Skeletal muscle tissue (tissue), 3 donors: ENCODE measurements at regions not wholly inside any gene's neighbourhood (a gene's known extent, or its start where the extent isn't known, plus 50 kb on each side); places are given as distances from the start of the nearest gene placed in this dataset.

Experiments used
- H3K27ac ChIP-seq: one replicate; pipeline ENCODE4 v1.7.0; 2013; ENCODE audit warnings: mild to moderate bottlenecking, low read depth, low read length, inconsistent platforms
- H3K27me3 ChIP-seq, 3 donors: one replicate each; pipeline ENCODE4 v1.7.0; 2013; ENCODE audit warnings: low read length in 3 of 3; ENCODE audit not compliant: control insufficient read depth in 3 of 3, insufficient read depth in 3 of 3
- H3K36me3 ChIP-seq, 3 donors: one replicate each; pipeline ENCODE4 v1.7.0; 2013; ENCODE audit warnings: low read length in 3 of 3; ENCODE audit not compliant: control insufficient read depth in 3 of 3, insufficient read depth in 3 of 3
- H3K4me1 ChIP-seq, 3 donors: one replicate each; pipeline ENCODE4 v1.7.0; 2013; ENCODE audit warnings: low read length in 3 of 3, mild to moderate bottlenecking in 3 of 3; ENCODE audit not compliant: control insufficient read depth in 3 of 3, insufficient read depth in 3 of 3
- H3K4me3 ChIP-seq, 3 donors: one replicate each; pipeline ENCODE4 v1.7.0; 2013; ENCODE audit warnings: low read length in 3 of 3
- H3K9ac ChIP-seq, 3 donors: one replicate each; pipeline ENCODE4 v1.7.0; 2013; ENCODE audit warnings: low read length in 3 of 3, mild to moderate bottlenecking in 3 of 3, moderate library complexity in 2 of 3, low read depth in 1 of 3
- H3K9me3 ChIP-seq, 3 donors: one replicate each; pipeline ENCODE4 v1.7.0; 2013; ENCODE audit warnings: low read length in 3 of 3; ENCODE audit not compliant: control insufficient read depth in 3 of 3
- donor health status: Osteomylitis.

- Histone ChIP-seq H3K9ac (no peak overlapping the region), H3K27ac (no peak overlapping the region), H3K9me3 (no peaks in the 10 kb centered on the region), H3K27me3 (no peaks in the 10 kb centered on the region), H3K4me1 (no peaks in the 10 kb centered on the region), H3K4me3 (no peak overlapping the region), H3K36me3 (no peaks in the 10 kb centered on the region)
Observed at GRCh38 chr5:143582176-143582575, 178.7 kb upstream of the NR3C1 start.

DNA sequence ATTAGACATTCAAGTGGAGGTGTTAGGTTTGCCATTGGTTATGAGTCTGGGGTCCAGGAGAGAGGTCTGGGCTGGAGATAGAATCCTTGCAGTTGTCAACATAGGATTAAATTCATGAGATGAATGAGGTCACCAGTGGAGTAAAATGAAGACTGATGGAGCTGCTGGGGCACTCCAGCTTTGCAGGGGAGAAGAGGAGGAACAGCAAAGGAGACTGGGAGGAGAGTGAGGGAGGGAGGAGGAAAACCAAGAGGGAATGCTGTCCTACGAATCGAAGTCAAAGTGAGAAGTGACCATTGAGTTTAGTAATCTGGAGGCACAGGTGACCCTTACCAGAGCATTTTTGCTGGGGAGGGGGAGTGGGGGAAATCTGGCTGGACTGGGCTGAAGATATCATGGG is 178.2 kb upstream of the NR3C1 start:
- no peaks in the 10 kb centered on the region for H3K4me1 ChIP-seq
- H3K36me3 ChIP-seq, result no peaks in the 10 kb centered on the region
- H3K27ac ChIP-seq, result no peak overlapping the region
- no peak overlapping the region for H3K4me3 ChIP-seq
- H3K27me3 ChIP-seq, result no peaks in the 10 kb centered on the region
- H3K9ac ChIP-seq, result no peak overlapping the region
- no peaks in the 10 kb centered on the region for H3K9me3 ChIP-seq

- no peaks in the 10 kb centered on the region for H3K4me1 ChIP-seq
Observed at GRCh38 chr5:143581147-143581546, 177.7 kb upstream of the NR3C1 start.

DNA sequence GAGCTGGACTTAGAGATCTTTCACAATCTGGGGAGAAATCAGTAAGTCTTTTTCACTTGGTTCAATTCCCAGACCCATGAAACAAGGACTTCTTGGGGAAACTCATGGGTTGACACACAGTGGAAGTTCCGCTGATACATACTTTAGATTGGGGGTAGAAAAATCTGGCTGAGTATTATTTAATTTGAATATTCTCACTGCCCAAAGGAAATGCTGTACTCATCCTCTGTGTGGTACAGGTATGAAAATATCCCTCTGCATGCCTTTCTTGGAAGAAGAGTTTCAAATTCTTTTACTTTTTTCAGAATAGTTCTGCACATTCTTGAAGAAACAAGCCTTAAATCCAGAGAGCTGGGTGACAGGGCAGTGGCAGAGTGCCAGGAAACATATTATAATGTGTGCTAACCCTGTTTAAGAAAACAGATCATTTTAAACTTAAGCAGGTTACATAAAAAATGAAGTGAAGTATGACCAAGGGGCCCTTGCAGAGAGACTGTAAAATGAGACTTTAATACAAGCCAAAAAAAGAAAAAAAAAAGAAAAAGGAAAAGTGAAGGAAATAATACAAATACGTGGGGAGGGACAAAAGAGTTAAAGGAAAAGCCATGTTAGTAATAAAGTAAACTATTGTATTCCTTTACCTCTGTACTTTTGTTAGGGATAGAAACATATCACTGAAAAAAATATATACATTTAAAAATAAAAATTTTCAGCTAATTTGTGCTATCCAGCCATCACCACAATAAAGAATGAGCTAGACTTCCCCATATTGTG is 173.4 kb upstream of the NR3C1 start:
- no peak overlapping the region for H3K9ac ChIP-seq
- H3K4me3 ChIP-seq, result no peak overlapping the region
- no peak overlapping the region for H3K27ac ChIP-seq
- H3K27me3 ChIP-seq, result no peaks in the 10 kb centered on the region
- no peaks in the 10 kb centered on the region for H3K9me3 ChIP-seq
- H3K36me3 ChIP-seq, result no peaks in the 10 kb centered on the region
- no peaks in the 10 kb centered on the region for H3K4me1 ChIP-seq

More at GRCh38 chr5:143581147-143581546, 177.7 kb upstream of the NR3C1 start:
- Histone ChIP-seq H3K27me3 (no peaks in the 10 kb centered on the region), H3K36me3 (no peaks in the 10 kb centered on the region), H3K4me3 (no peak overlapping the region), H3K9me3 (no peaks in the 10 kb centered on the region), H3K27ac (no peak overlapping the region), H3K9ac (no peak overlapping the region)

DNA sequence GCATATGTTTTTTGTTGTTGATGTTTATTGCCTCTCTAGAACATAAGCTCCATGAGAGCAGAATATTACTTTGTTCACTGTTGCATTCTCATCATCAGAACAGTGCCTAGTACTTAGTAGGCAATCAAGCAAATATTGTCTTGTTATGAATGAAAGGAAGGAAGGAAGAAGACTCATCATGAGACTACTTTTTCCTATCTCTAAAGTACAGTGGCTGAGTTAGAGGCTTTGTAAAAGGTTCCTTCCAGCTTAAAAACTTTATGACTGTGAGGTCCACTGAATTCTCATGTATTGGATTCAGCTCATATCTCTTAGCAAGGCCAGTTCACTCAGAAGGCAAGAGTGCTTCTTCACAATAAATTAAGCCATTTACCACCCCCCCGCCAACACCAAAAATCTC is 171.8 kb upstream of the NR3C1 start:
- Histone ChIP-seq H3K27ac (no peak overlapping the region), H3K9ac (no peak overlapping the region), H3K9me3 (no peaks in the 10 kb centered on the region), H3K36me3 (no peaks in the 10 kb centered on the region), H3K4me1 (no peaks in the 10 kb centered on the region), H3K4me3 (no peak overlapping the region), H3K27me3 (no peaks in the 10 kb centered on the region)

DNA sequence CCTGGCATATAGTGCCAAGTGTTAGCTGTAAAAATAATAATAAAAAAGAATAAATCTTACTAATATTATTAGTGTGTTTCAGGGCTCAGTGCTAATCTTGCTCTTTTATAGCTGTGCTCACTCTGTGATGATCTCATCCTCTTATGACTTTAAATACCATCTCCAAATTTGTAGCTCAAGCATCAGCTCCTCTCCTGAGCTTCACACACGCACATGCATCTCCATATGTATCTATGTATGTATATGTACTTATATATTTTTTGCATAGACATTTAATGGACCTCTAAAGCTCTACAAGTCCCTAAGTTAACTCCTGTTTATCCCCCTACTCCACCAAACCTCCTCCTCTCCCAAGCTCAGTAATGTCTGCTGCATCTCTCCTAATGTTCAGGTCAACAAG is 170.8 kb upstream of the NR3C1 start:
- Histone ChIP-seq H3K4me3 (no peak overlapping the region), H3K4me1 (no peaks in the 10 kb centered on the region), H3K27ac (no peak overlapping the region), H3K9ac (no peak overlapping the region), H3K9me3 (no peaks in the 10 kb centered on the region), H3K36me3 (no peaks in the 10 kb centered on the region), H3K27me3 (no peaks in the 10 kb centered on the region)

DNA sequence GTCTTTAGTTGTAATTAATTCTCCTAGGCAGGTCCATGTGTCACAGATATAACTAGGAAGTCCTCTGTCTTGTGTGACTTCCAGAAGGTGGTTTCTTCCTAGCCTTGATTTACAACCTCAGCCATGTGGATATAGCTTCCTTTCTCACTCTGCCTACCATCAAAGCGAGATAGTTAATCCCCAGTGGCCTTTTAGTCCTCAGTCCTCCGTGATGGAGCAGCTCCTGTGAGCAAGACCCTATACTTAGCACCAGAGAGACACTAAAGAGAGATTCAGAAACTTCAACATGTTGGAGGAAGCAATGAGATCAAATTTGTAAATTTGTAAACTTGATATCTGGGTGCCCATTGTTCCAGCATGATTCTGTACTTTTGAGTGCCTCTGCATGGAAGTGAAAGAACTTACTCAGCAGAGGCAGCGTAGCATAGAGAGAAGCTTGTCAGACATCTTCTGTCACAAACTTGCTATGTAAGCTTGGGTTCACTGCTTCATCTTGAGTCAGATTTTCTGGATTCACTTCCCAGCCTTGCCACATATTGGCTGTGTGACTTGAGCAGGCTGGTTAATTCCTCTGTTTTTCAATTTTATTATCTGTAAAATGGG is 170.2 kb upstream of the NR3C1 start:
- H3K9ac ChIP-seq, result no peak overlapping the region
- H3K9me3 ChIP-seq, result no peaks in the 10 kb centered on the region
- no peaks in the 10 kb centered on the region for H3K27me3 ChIP-seq
- H3K36me3 ChIP-seq, result no peaks in the 10 kb centered on the region
- H3K4me3 ChIP-seq, result no peak overlapping the region
- H3K4me1 ChIP-seq, result no peaks in the 10 kb centered on the region
- no peak overlapping the region for H3K27ac ChIP-seq

GRCh38 chr5:143572671-143573070 is 169.2 kb upstream of the NR3C1 start:
- no peaks in the 10 kb centered on the region for H3K27me3 ChIP-seq

DNA sequence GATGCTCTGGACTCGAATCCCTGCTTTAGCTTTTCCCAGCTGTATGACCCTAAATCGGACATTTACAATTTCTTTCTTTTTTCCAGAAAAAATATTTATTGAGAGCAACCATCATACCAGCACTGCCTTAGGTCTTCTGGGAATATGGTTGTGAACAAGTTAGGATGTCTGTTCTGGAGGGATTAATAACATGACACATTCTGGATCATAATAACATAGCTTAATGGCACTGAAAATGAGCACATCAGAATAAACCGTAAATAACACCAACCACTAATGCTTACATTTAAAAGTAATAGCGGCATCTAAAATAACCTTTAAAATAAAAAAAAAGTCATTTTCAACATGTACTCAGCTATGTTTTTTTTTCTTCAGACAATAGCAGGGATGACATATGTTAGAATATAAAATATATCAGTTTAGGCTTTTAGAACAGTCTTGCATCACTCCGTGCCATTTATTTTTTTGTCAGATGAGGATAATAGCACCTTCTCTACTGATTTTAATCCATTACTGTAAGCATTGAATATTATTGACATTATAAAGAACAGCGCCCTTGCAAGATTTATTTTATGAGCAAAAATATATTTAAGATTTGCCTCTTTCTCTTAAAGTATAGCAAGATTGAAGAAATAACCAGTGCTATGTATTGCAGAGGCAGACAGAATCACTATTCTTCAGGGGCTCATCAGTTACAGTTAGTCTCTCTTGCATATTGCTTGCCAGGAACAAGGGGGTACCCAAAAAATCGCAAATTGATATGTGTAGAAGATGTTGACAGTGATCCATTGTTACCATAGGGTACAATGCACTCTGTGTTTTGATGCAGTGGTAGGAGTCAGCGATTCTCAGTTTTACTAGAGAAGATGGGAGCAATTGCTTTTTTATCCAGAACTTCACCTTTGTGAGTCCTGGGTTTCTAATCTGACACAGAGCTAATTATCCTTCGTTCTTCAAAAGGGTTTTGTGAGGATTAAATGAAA is 168.4 kb upstream of the NR3C1 start:
- Histone ChIP-seq H3K27ac (no peak overlapping the region), H3K4me1 (no peaks in the 10 kb centered on the region), H3K4me3 (no peak overlapping the region), H3K9me3 (no peaks in the 10 kb centered on the region), H3K9ac (no peak overlapping the region), H3K27me3 (no peaks in the 10 kb centered on the region), H3K36me3 (no peaks in the 10 kb centered on the region)

More at GRCh38 chr5:143572671-143573070, 169.2 kb upstream of the NR3C1 start:
- no peak overlapping the region for H3K4me3 ChIP-seq
- H3K36me3 ChIP-seq, result no peaks in the 10 kb centered on the region
- H3K9me3 ChIP-seq, result no peaks in the 10 kb centered on the region
- H3K27ac ChIP-seq, result no peak overlapping the region
- H3K4me1 ChIP-seq, result no peaks in the 10 kb centered on the region
- H3K9ac ChIP-seq, result no peak overlapping the region

- H3K9ac ChIP-seq, result no peak overlapping the region
- no peaks in the 10 kb centered on the region for H3K27me3 ChIP-seq
- no peaks in the 10 kb centered on the region for H3K4me1 ChIP-seq
- H3K36me3 ChIP-seq, result no peaks in the 10 kb centered on the region
- H3K4me3 ChIP-seq, result no peak overlapping the region
- no peaks in the 10 kb centered on the region for H3K9me3 ChIP-seq
- H3K27ac ChIP-seq, result no peak overlapping the region
Observed at GRCh38 chr5:143570989-143571388, 167.5 kb upstream of the NR3C1 start.
